ENCODE measurements at regions not wholly inside any gene's neighbourhood (a gene's known extent, or its start where the extent isn't known, plus 50 kb on each side); places are given as distances from the start of the nearest gene placed in this dataset.

- Histone ChIP-seq H3K4me1 (ENCODE audit: insufficient read depth) (no peaks in the 10 kb centered on the region), H3K36me3 (ENCODE audit: insufficient read depth) (no peaks in the 10 kb centered on the region), H3K27ac (ENCODE audit: low read depth) (no peak overlapping the region), H3K4me3 (ENCODE audit: low read depth, low read length) (no peak overlapping the region)
- no peak for DNase-seq (ENCODE audit: extremely low spot score)
- WGBS, result 90% methylated on average over 6 of the region's 6 CpGs
Observed at GRCh38 chr12:22835431-22835830, 210.5 kb downstream of the ETNK1 start.

- Histone ChIP-seq H3K4me3 (ENCODE audit: low read depth, low read length) (no peak overlapping the region), H3K36me3 (ENCODE audit: insufficient read depth) (no peaks in the 10 kb centered on the region), H3K4me1 (ENCODE audit: insufficient read depth) (no peaks in the 10 kb centered on the region), H3K27ac (ENCODE audit: low read depth) (no peak overlapping the region)
- 92% methylated on average over 8 of the region's 8 CpGs for WGBS
- DNase-seq (ENCODE audit: extremely low spot score), result no peak
Observed at GRCh38 chr12:22850185-22850584, 225.2 kb downstream of the ETNK1 start.

GRCh38 chr12:22851532-22851931 lies 226.6 kb downstream of the ETNK1 start:
- H3K27ac ChIP-seq (ENCODE audit: low read depth), result no peak overlapping the region
- no peaks in the 10 kb centered on the region for H3K36me3 ChIP-seq (ENCODE audit: insufficient read depth)
- no peak for DNase-seq (ENCODE audit: extremely low spot score)
- no peaks in the 10 kb centered on the region for H3K4me1 ChIP-seq (ENCODE audit: insufficient read depth)
- H3K4me3 ChIP-seq (ENCODE audit: low read depth, low read length), result no peak overlapping the region

GRCh38 chr12:22855456-22855855 lies 230.5 kb downstream of the ETNK1 start:
- Histone ChIP-seq H3K4me3 (ENCODE audit: low read depth, low read length) (no peak overlapping the region), H3K4me1 (ENCODE audit: insufficient read depth) (no peaks in the 10 kb centered on the region), H3K36me3 (ENCODE audit: insufficient read depth) (no peaks in the 10 kb centered on the region), H3K27ac (ENCODE audit: low read depth) (no peak overlapping the region)
- no peak for DNase-seq (ENCODE audit: extremely low spot score)
- 59% methylated on average over 2 of the region's 2 CpGs for WGBS

GRCh38 chr12:22856178-22856577 lies 231.2 kb downstream of the ETNK1 start:
- Histone ChIP-seq H3K36me3 (ENCODE audit: insufficient read depth) (no peaks in the 10 kb centered on the region), H3K27ac (ENCODE audit: low read depth) (no peak overlapping the region), H3K4me3 (ENCODE audit: low read depth, low read length) (no peak overlapping the region), H3K4me1 (ENCODE audit: insufficient read depth) (no peaks in the 10 kb centered on the region)
- no peak for DNase-seq (ENCODE audit: extremely low spot score)
- under 1% methylated on average over 2 of the region's 2 CpGs for WGBS

GRCh38 chr12:22858849-22859570 lies 234.0 kb downstream of the ETNK1 start:
- H3K36me3 ChIP-seq (ENCODE audit: insufficient read depth), result no peaks in the 10 kb centered on the region
- WGBS, result 36% methylated on average over 9 of the region's 9 CpGs
- no peak for DNase-seq (ENCODE audit: extremely low spot score)
- no peak overlapping the region for H3K4me3 ChIP-seq (ENCODE audit: low read depth, low read length)
- H3K27ac ChIP-seq (ENCODE audit: low read depth), result no peak overlapping the region
- no peaks in the 10 kb centered on the region for H3K4me1 ChIP-seq (ENCODE audit: insufficient read depth)

- Histone ChIP-seq H3K4me3 (ENCODE audit: low read depth, low read length) (no peak overlapping the region), H3K36me3 (ENCODE audit: insufficient read depth) (no peaks in the 10 kb centered on the region), H3K27ac (ENCODE audit: low read depth) (no peak overlapping the region), H3K4me1 (ENCODE audit: insufficient read depth) (no peaks in the 10 kb centered on the region)
- DNase-seq (ENCODE audit: extremely low spot score), result no peak
- WGBS, result 44% methylated on average over 3 of the region's 3 CpGs
Observed at GRCh38 chr12:22860926-22861325, 236.0 kb downstream of the ETNK1 start.

GRCh38 chr12:22865822-22866221 lies 240.9 kb downstream of the ETNK1 start:
- no peaks in the 10 kb centered on the region for H3K4me1 ChIP-seq (ENCODE audit: insufficient read depth)
- no peak overlapping the region for H3K27ac ChIP-seq (ENCODE audit: low read depth)
- no peak overlapping the region for H3K4me3 ChIP-seq (ENCODE audit: low read depth, low read length)
- 97% methylated on average over 6 of the region's 6 CpGs for WGBS
- no peaks in the 10 kb centered on the region for H3K36me3 ChIP-seq (ENCODE audit: insufficient read depth)
- DNase-seq (ENCODE audit: extremely low spot score), result no peak

- H3K27ac ChIP-seq (ENCODE audit: low read depth), result no peak overlapping the region
Observed at GRCh38 chr12:22866406-22866805, 241.4 kb downstream of the ETNK1 start.

GRCh38 chr12:22874151-22874550 lies 249.2 kb downstream of the ETNK1 start:
- H3K27ac ChIP-seq (ENCODE audit: low read depth), result no peak overlapping the region
- no peak overlapping the region for H3K4me3 ChIP-seq (ENCODE audit: low read depth, low read length)
- no peak for DNase-seq (ENCODE audit: extremely low spot score)
- 89% methylated on average over 8 of the region's 8 CpGs for WGBS
- no peaks in the 10 kb centered on the region for H3K4me1 ChIP-seq (ENCODE audit: insufficient read depth)
- no peaks in the 10 kb centered on the region for H3K36me3 ChIP-seq (ENCODE audit: insufficient read depth)

More at GRCh38 chr12:22866406-22866805, 241.4 kb downstream of the ETNK1 start:
- no peaks in the 10 kb centered on the region for H3K36me3 ChIP-seq (ENCODE audit: insufficient read depth)
- WGBS, result 60% methylated on average over 1 of the region's 1 CpG
- DNase-seq (ENCODE audit: extremely low spot score), result no peak
- H3K4me3 ChIP-seq (ENCODE audit: low read depth, low read length), result no peak overlapping the region
- no peaks in the 10 kb centered on the region for H3K4me1 ChIP-seq (ENCODE audit: insufficient read depth)

- 95% methylated on average over 5 of the region's 5 CpGs for WGBS
- Histone ChIP-seq H3K36me3 (ENCODE audit: insufficient read depth) (no peaks in the 10 kb centered on the region), H3K27ac (ENCODE audit: low read depth) (no peak overlapping the region), H3K4me1 (ENCODE audit: insufficient read depth) (no peaks in the 10 kb centered on the region), H3K4me3 (ENCODE audit: low read depth, low read length) (no peak overlapping the region)
- DNase-seq (ENCODE audit: extremely low spot score), result no peak
Observed at GRCh38 chr12:22876262-22876661, 251.3 kb downstream of the ETNK1 start.

GRCh38 chr12:22879203-22879602 lies 254.2 kb downstream of the ETNK1 start:
- whole genome bisulfite sequencing, result 86% methylated on average over 1 of the region's 1 CpG
- no peaks in the 10 kb centered on the region for H3K36me3 ChIP-seq (ENCODE audit: insufficient read depth)
- H3K27ac ChIP-seq (ENCODE audit: low read depth), result no peak overlapping the region
- no peaks in the 10 kb centered on the region for H3K4me1 ChIP-seq (ENCODE audit: insufficient read depth)
- no peak for DNase-seq (ENCODE audit: extremely low spot score)
- H3K4me3 ChIP-seq (ENCODE audit: low read depth, low read length), result no peak overlapping the region

GRCh38 chr12:22880331-22880730 lies 255.4 kb downstream of the ETNK1 start:
- Histone ChIP-seq H3K36me3 (ENCODE audit: insufficient read depth) (no peaks in the 10 kb centered on the region), H3K4me3 (ENCODE audit: low read depth, low read length) (no peak overlapping the region), H3K27ac (ENCODE audit: low read depth) (no peak overlapping the region), H3K4me1 (ENCODE audit: insufficient read depth) (no peaks in the 10 kb centered on the region)
- DNase-seq (ENCODE audit: extremely low spot score), result no peak

- no peaks in the 10 kb centered on the region for H3K4me1 ChIP-seq (ENCODE audit: insufficient read depth)
- WGBS, result 69% methylated on average over 6 of the region's 6 CpGs
- no peak overlapping the region for H3K27ac ChIP-seq (ENCODE audit: low read depth)
- H3K36me3 ChIP-seq (ENCODE audit: insufficient read depth), result no peaks in the 10 kb centered on the region
- no peak overlapping the region for H3K4me3 ChIP-seq (ENCODE audit: low read depth, low read length)
- DNase-seq (ENCODE audit: extremely low spot score), result no peak
Observed at GRCh38 chr12:22880807-22881206, 255.8 kb downstream of the ETNK1 start.

GRCh38 chr12:22881878-22882385 lies 257.0 kb downstream of the ETNK1 start:
- Histone ChIP-seq H3K36me3 (ENCODE audit: insufficient read depth) (no peaks in the 10 kb centered on the region), H3K27ac (ENCODE audit: low read depth) (no peak overlapping the region), H3K4me3 (ENCODE audit: low read depth, low read length) (no peak overlapping the region), H3K4me1 (ENCODE audit: insufficient read depth) (no peaks in the 10 kb centered on the region)
- WGBS, result 45% methylated on average over 3 of the region's 3 CpGs
- DNase-seq (ENCODE audit: extremely low spot score), result no peak
